GM12872 (cell line): ENCODE measurements at regions not wholly inside any gene's neighbourhood (a gene's known extent, or its start where the extent isn't known, plus 50 kb on each side); places are given as distances from the start of the nearest gene placed in this dataset.
A peak's percentile ranks its signal among the peaks of the same experiment; 100 is the strongest.

Source experiments
- CTCF ChIP-seq: IDR thresholded peaks from 3 replicates; pipeline ENCODE4 v1.5.1; 2011; ENCODE audit warnings: low read depth, mild to moderate bottlenecking, low read length, moderate library complexity; ENCODE audit not compliant: insufficient read depth

DNA sequence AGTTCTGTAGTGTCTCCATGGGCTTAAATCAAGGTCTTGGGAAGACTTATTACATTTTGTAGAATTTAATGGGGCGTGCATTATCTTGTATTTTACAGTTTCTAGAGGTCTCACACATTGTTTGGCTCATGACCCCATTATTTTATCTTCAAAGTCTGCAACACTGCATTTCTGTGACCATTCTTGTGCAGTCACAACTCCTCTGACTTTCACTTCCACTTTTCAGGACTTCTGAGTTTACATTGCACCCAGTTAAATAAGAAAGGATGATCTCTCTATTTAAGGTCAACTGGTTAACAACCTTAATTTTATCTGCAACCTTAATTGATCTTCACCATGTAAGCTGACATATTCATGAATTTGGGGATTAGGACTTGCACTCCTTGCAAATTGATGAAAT lies 1186.6 kb downstream of the MRPL39 start:
- no peak for TF ChIP-seq CTCF

GRCh38 chr21:24418671-24419070 lies 1188.6 kb downstream of the MRPL39 start:
- peak; percentile 28; the same call in 1 of the 3 replicates for TF ChIP-seq CTCF

- TF ChIP-seq CTCF = no peak
Measured at GRCh38 chr21:24411429-24411828, 1195.9 kb downstream of the MRPL39 start.

DNA sequence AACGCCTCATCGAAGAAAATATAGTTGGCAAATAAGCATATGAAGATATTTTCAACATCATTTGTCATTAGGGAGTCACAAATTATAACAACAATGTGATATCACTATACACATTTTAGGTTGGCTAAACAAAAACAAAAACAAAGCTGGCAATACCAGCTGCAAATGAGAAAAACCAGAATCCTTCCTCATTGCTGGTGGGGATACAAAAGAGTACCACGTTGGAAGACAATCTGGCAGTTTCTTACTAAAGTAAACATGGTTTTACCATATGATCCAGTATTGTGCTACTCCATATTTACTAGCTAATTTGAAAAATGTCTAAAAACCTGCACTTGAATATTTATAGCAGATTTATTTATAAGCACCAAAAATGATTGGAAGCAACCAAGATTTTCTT lies 1204.1 kb downstream of the MRPL39 start:
- no peak for TF ChIP-seq CTCF

- no peak for TF ChIP-seq CTCF
Measured at GRCh38 chr21:24395320-24395923, 1211.9 kb downstream of the MRPL39 start.

- TF ChIP-seq CTCF = peak; percentile 36; the same call in 1 of the 3 replicates
Measured at GRCh38 chr21:24375201-24375600, 1232.1 kb downstream of the MRPL39 start.

- no peak for TF ChIP-seq CTCF
Measured at GRCh38 chr21:24372506-24372905, 1234.8 kb downstream of the MRPL39 start.

GRCh38 chr21:24369746-24370145 lies 1237.5 kb downstream of the MRPL39 start:
- TF ChIP-seq CTCF = no peak
